Adrenal gland (tissue), 9 donors: ENCODE measurements at regions not wholly inside any gene's neighbourhood (a gene's known extent, or its start where the extent isn't known, plus 50 kb on each side); places are given as distances from the start of the nearest gene placed in this dataset.
A peak's percentile ranks its signal among the peaks of the same experiment; 100 is the strongest.

ENCODE experiments used
- DNase-seq, 7 donors: peaks; one replicate each; pipeline ENCODE4 v3.0.0-alpha.2; 2019 to 2020
- H3K27ac ChIP-seq, 5 donors: fragments of 200-600 bp; sonication (generic) in 4 of 5; 1 replicate in 3 of 5; 2 replicates in 2 of 5; pipeline versions ENCODE4 v1.5.1 to v1.8.0; 2016 to 2020; ENCODE audit warnings: mild to moderate bottlenecking in 1 of 5
- H3K27me3 ChIP-seq: fragments of 200-600 bp; 2 replicates; pipeline ENCODE4 v1.8.0; 2021
- H3K36me3 ChIP-seq, 2 donors: fragments of 200-600 bp; replicated peaks in 1 of 2; 1 replicate in 1 of 2; 2 replicates in 1 of 2; pipeline versions ENCODE4 v1.5.1 to v1.8.0; 2018 to 2022
- H3K4me1 ChIP-seq, 2 donors: fragments of 200-600 bp; replicated peaks in 1 of 2; 1 replicate in 1 of 2; 2 replicates in 1 of 2; pipeline versions ENCODE4 v1.5.1 to v1.8.0; 2018 to 2021
- H3K4me3 ChIP-seq, 4 donors: fragments of 200-600 bp; sonication (generic) in 3 of 4; one replicate each; pipeline ENCODE4 v1.5.1; 2016 to 2018
- H3K9me3 ChIP-seq, 3 donors: fragments of 200-600 bp; sonication (generic) in 1 of 3; replicated peaks in 1 of 3; 1 replicate in 2 of 3; 2 replicates in 1 of 3; pipeline versions ENCODE4 v1.5.1 to v1.8.0; 2016 to 2021
- CTCF ChIP-seq, 6 experiments: fragments of 450-650 bp in 4 of 6; fragments of 200-600 bp in 2 of 6; sonication (generic) in 1 of 6; IDR thresholded peaks; 1 replicate in 5 of 6; 2 replicates in 1 of 6; pipeline versions ENCODE4 v1.5.1 to v1.8.0; 2016 to 2021; ENCODE audit warnings: antibody characterized with exemption in 6 of 6, mild to moderate bottlenecking in 2 of 6, moderate library complexity in 1 of 6
- POLR2A ChIP-seq, 2 donors: fragments of 450-650 bp; IDR thresholded peaks; one replicate each; pipeline ENCODE4 v1.6.1; 2017; ENCODE audit warnings: antibody characterized with exemption in 2 of 2, mild to moderate bottlenecking in 2 of 2, moderate library complexity in 1 of 2
- WGBS, 4 donors: extraction: QIAGEN DNeasy Blood & Tissue Kit in 2 of 4; methylation state at CpG; one replicate each; pipeline versions ENCODE4 v1.1.5 to v1.1.7; 2013 to 2017; 5-methylcytosine and 5-hydroxymethylcytosine counted together
- intact Hi-C, 2 donors: fragments of 100-400 bp; cut with DNase I; formaldehyde crosslinking; loops; one replicate each; pipeline versions ENCODE4 v1.14.1 to v1.15.0; 2022 to 2023
- donor health status: healthy with polysubstance abuse.
- donor health status: Bipolar disorder and iron deficiency.
- donor health status: DM: yes; HTN: yes; CAD: no.
- donor health status: DM: no; HTN: no; CAD: no.
- donor health status: DM: no; HTN: no; CAD: no.

GRCh38 chr15:100810831-100811230 is 68.8 kb upstream of the ALDH1A3 start:
- no peak for DNase-seq
- WGBS, 4 donors, result 89 to 100% (median 93%) methylated on average over 2 of the region's 2 CpGs
- intact Hi-C loops, result no loop called here
- H3K27me3 ChIP-seq, result no peaks in the 10 kb centered on the region
- no peaks in the 10 kb centered on the region for H3K4me1 ChIP-seq
- TF ChIP-seq POLR2A (IDR thresholded peaks at IDR 0.05) (no peak), CTCF (IDR thresholded peaks at IDR 0.05) (no peak)
- peaks cover 0 to 5% (median 0%) of the 10 kb centered on the region in 3 donors for H3K9me3 ChIP-seq
- H3K4me3 ChIP-seq, result no peak overlapping the region
- H3K27ac ChIP-seq, result no peak overlapping the region
- H3K36me3 ChIP-seq, result no peaks in the 10 kb centered on the region

GRCh38 chr15:100812802-100813201 is 66.8 kb upstream of the ALDH1A3 start:
- Histone ChIP-seq H3K9me3 (peaks cover 0 to 5% (median 0%) of the 10 kb centered on the region in 3 donors), H3K27ac (no peak overlapping the region), H3K4me3 (no peak overlapping the region), H3K4me1 (no peaks in the 10 kb centered on the region), H3K36me3 (no peaks in the 10 kb centered on the region), H3K27me3 (no peaks in the 10 kb centered on the region)
- no peak for DNase-seq
- intact Hi-C loops, result no loop called here
- TF ChIP-seq POLR2A (IDR thresholded peaks at IDR 0.05) (no peak), CTCF (IDR thresholded peaks at IDR 0.05) (no peak)
- WGBS, 4 donors, result 53 to 83% (median 75%) methylated on average over 2 of the region's 2 CpGs

GRCh38 chr15:100818927-100819326 is 60.7 kb upstream of the ALDH1A3 start:
- Histone ChIP-seq H3K4me3 (no peak overlapping the region), H3K36me3 (no peaks in the 10 kb centered on the region), H3K27ac (no peak overlapping the region), H3K9me3 (peaks cover 0 to 5% (median 0%) of the 10 kb centered on the region in 3 donors), H3K4me1 (no peaks in the 10 kb centered on the region), H3K27me3 (no peaks in the 10 kb centered on the region)
- intact Hi-C loops, result no loop called here
- 35 to 51% (median 45%) methylated on average over 3 of the region's 3 CpGs for WGBS, 4 donors
- DNase-seq, result peak in 5 of 7 donors; percentile 32 to 76 (median 45)
- no peak for TF ChIP-seq CTCF (IDR thresholded peaks at IDR 0.05)
- TF ChIP-seq POLR2A (IDR thresholded peaks at IDR 0.05), result no peak

- DNase-seq, result no peak
- Histone ChIP-seq H3K27ac (no peak overlapping the region), H3K4me3 (no peak overlapping the region), H3K4me1 (no peaks in the 10 kb centered on the region), H3K27me3 (no peaks in the 10 kb centered on the region), H3K9me3 (peaks cover 0 to under 1% (median 0%) of the 10 kb centered on the region in 3 donors), H3K36me3 (no peaks in the 10 kb centered on the region)
- TF ChIP-seq POLR2A (IDR thresholded peaks at IDR 0.05) (no peak), CTCF (IDR thresholded peaks at IDR 0.05) (no peak)
- intact Hi-C loops, result no loop called here
- WGBS, 4 donors, result 43 to 71% (median 53%) methylated on average over 4 of the region's 4 CpGs
Observed at GRCh38 chr15:100820528-100820927, 59.1 kb upstream of the ALDH1A3 start.
